ENCODE measurements at regions not wholly inside any gene's neighbourhood (a gene's known extent, or its start where the extent isn't known, plus 50 kb on each side); places are given as distances from the start of the nearest gene placed in this dataset.

GRCh38 chr20:58025233-58025632, 203.2 kb downstream of the ANKRD60 start:
- no peaks in the 10 kb centered on the region for H3K27me3 ChIP-seq (ENCODE audit: control insufficient read depth, insufficient read depth, low read length, poor library complexity, severe bottlenecking)
- H3K36me3 ChIP-seq (ENCODE audit: control insufficient read depth, insufficient read depth, low read length) = no peaks in the 10 kb centered on the region
- WGBS, 2 experiments = 69 to 71% methylated on average over 3 of the region's 3 CpGs
- no peaks in the 10 kb centered on the region for H3K4me1 ChIP-seq (ENCODE audit: control insufficient read depth, insufficient read depth, low read length)
- H3K27ac ChIP-seq (ENCODE audit: insufficient read depth, low read depth, low read length, poor library complexity, severe bottlenecking) = no peak overlapping the region
- no peaks in the 10 kb centered on the region for H3K9me3 ChIP-seq (ENCODE audit: control insufficient read depth, low read length)
- H3K4me3 ChIP-seq (ENCODE audit: insufficient read depth, low read depth, low read length) = no peak overlapping the region

DNA sequence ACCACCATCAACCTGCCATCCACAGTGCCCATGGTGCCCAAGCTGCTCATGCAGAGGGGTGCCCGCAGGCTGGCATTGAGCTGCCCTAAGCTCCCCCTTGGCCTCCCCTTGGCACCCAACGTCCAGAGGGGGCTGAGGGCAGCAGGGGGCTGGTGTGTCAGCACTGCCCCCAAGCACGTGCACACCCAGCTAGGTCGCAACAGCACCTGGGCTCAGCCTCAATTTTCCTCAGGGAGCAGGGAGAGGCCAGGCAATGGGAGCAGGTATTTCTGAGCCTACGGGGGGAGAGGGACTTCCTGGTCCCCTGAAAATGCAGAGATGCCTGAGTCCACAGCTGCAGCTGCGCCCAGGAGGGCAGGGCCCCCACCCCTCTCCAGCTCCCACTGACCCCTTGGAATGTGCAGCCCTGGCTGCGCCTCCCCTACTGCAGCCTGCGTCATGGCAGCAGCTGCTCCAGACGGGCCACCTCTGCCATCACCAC, 204.2 kb downstream of the ANKRD60 start:
- Histone ChIP-seq H3K27ac (ENCODE audit: insufficient read depth, low read depth, low read length, poor library complexity, severe bottlenecking) (no peak overlapping the region), H3K4me1 (ENCODE audit: control insufficient read depth, insufficient read depth, low read length) (no peaks in the 10 kb centered on the region), H3K36me3 (ENCODE audit: control insufficient read depth, insufficient read depth, low read length) (no peaks in the 10 kb centered on the region), H3K4me3 (ENCODE audit: insufficient read depth, low read depth, low read length) (no peak overlapping the region), H3K27me3 (ENCODE audit: control insufficient read depth, insufficient read depth, low read length, poor library complexity, severe bottlenecking) (no peaks in the 10 kb centered on the region), H3K9me3 (ENCODE audit: control insufficient read depth, low read length) (no peaks in the 10 kb centered on the region)
- WGBS, 2 experiments = 91% methylated on average over 9 of the region's 9 CpGs

GRCh38 chr20:58023781-58024180, 204.7 kb downstream of the ANKRD60 start:
- no peaks in the 10 kb centered on the region for H3K9me3 ChIP-seq (ENCODE audit: control insufficient read depth, low read length)
- H3K27me3 ChIP-seq (ENCODE audit: control insufficient read depth, insufficient read depth, low read length, poor library complexity, severe bottlenecking) = no peaks in the 10 kb centered on the region
- no peaks in the 10 kb centered on the region for H3K4me1 ChIP-seq (ENCODE audit: control insufficient read depth, insufficient read depth, low read length)
- 89 to 92% methylated on average over 5 of the region's 5 CpGs for WGBS, 2 experiments
- H3K27ac ChIP-seq (ENCODE audit: insufficient read depth, low read depth, low read length, poor library complexity, severe bottlenecking) = no peak overlapping the region
- no peaks in the 10 kb centered on the region for H3K36me3 ChIP-seq (ENCODE audit: control insufficient read depth, insufficient read depth, low read length)
- no peak overlapping the region for H3K4me3 ChIP-seq (ENCODE audit: insufficient read depth, low read depth, low read length)

DNA sequence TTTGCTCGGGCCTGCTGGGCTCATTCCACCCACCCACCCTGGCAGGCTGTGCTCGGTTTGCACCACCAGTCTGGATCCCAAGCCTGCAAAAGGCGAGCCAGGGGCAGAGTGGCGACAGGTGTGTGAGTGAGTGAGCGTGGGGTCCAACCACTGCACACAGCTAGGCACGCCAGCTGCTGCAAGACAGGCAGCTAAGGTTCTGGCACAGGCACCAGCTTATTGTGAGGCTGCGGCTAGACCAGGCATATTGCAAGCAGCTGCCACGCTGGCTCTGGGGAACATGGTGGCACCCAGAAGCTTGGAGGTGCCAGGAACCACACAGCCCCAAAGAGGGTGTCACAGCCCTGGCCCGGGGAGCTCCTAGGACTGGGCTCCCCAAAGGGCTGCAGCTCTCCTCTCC, 205.1 kb downstream of the ANKRD60 start:
- H3K9me3 ChIP-seq (ENCODE audit: control insufficient read depth, low read length) = no peaks in the 10 kb centered on the region
- WGBS, 2 experiments = 94 to 95% methylated on average over 9 of the region's 9 CpGs
- H3K4me1 ChIP-seq (ENCODE audit: control insufficient read depth, insufficient read depth, low read length) = no peaks in the 10 kb centered on the region
- H3K27ac ChIP-seq (ENCODE audit: insufficient read depth, low read depth, low read length, poor library complexity, severe bottlenecking) = no peak overlapping the region
- H3K4me3 ChIP-seq (ENCODE audit: insufficient read depth, low read depth, low read length) = no peak overlapping the region
- no peaks in the 10 kb centered on the region for H3K36me3 ChIP-seq (ENCODE audit: control insufficient read depth, insufficient read depth, low read length)
- no peaks in the 10 kb centered on the region for H3K27me3 ChIP-seq (ENCODE audit: control insufficient read depth, insufficient read depth, low read length, poor library complexity, severe bottlenecking)

DNA sequence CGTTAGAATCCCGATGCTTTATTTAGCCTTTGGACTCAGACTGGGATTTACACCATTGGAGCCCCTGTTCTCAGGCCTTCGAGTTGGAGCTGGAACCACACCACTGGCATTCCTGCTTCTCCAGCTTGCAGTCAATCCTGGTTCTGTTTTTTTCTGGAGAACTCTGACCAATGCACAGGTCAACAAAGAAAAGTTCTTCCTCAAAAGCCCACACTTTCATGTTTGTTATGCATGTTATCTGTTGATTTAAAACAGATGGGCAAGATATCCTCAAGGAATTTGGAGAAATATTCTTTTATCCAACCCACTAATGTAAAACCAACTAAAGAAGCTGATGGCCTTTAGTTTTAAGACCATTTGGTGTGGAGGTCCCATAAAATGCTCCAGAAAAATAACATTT, 205.7 kb downstream of the ANKRD60 start:
- Histone ChIP-seq H3K27ac (ENCODE audit: insufficient read depth, low read depth, low read length, poor library complexity, severe bottlenecking) (no peak overlapping the region), H3K27me3 (ENCODE audit: control insufficient read depth, insufficient read depth, low read length, poor library complexity, severe bottlenecking) (no peaks in the 10 kb centered on the region), H3K9me3 (ENCODE audit: control insufficient read depth, low read length) (no peaks in the 10 kb centered on the region), H3K36me3 (ENCODE audit: control insufficient read depth, insufficient read depth, low read length) (no peaks in the 10 kb centered on the region), H3K4me3 (ENCODE audit: insufficient read depth, low read depth, low read length) (no peak overlapping the region), H3K4me1 (ENCODE audit: control insufficient read depth, insufficient read depth, low read length) (no peaks in the 10 kb centered on the region)
- 94 to 96% methylated on average over 3 of the region's 3 CpGs for WGBS, 2 experiments

DNA sequence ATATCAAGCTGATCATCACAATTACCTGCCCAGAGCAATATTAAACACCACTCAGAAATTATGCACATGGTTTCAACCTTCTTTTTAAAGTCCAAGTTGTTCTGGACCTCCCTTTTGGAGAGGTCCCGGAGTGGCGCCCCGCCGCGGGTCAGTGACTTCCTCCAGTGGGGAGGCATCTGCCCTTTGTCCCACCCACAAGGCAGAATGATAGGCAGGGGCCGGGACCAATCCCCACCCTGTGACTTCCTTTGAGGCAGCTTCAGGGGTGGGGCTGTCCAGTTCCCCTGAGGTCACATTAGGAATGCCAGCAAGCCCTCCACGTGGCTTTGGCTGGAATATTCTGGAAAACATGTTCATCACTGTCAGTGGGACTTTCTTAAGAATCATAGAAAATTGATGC, 207.0 kb downstream of the ANKRD60 start:
- Histone ChIP-seq H3K4me1 (ENCODE audit: control insufficient read depth, insufficient read depth, low read length) (no peaks in the 10 kb centered on the region), H3K4me3 (ENCODE audit: insufficient read depth, low read depth, low read length) (no peak overlapping the region), H3K27ac (ENCODE audit: insufficient read depth, low read depth, low read length, poor library complexity, severe bottlenecking) (no peak overlapping the region), H3K36me3 (ENCODE audit: control insufficient read depth, insufficient read depth, low read length) (no peaks in the 10 kb centered on the region), H3K27me3 (ENCODE audit: control insufficient read depth, insufficient read depth, low read length, poor library complexity, severe bottlenecking) (no peaks in the 10 kb centered on the region), H3K9me3 (ENCODE audit: control insufficient read depth, low read length) (no peaks in the 10 kb centered on the region)
- WGBS, 2 experiments = 83 to 84% methylated on average over 7 of the region's 7 CpGs

GRCh38 chr20:58020656-58021454, 207.6 kb downstream of the ANKRD60 start:
- Histone ChIP-seq H3K36me3 (ENCODE audit: control insufficient read depth, insufficient read depth, low read length) (no peaks in the 10 kb centered on the region), H3K27ac (ENCODE audit: insufficient read depth, low read depth, low read length, poor library complexity, severe bottlenecking) (no peak overlapping the region), H3K4me1 (ENCODE audit: control insufficient read depth, insufficient read depth, low read length) (no peaks in the 10 kb centered on the region), H3K27me3 (ENCODE audit: control insufficient read depth, insufficient read depth, low read length, poor library complexity, severe bottlenecking) (no peaks in the 10 kb centered on the region), H3K9me3 (ENCODE audit: control insufficient read depth, low read length) (no peaks in the 10 kb centered on the region), H3K4me3 (ENCODE audit: insufficient read depth, low read depth, low read length) (no peak overlapping the region)
- WGBS, 2 experiments = 93% methylated on average over 10 of the region's 10 CpGs

DNA sequence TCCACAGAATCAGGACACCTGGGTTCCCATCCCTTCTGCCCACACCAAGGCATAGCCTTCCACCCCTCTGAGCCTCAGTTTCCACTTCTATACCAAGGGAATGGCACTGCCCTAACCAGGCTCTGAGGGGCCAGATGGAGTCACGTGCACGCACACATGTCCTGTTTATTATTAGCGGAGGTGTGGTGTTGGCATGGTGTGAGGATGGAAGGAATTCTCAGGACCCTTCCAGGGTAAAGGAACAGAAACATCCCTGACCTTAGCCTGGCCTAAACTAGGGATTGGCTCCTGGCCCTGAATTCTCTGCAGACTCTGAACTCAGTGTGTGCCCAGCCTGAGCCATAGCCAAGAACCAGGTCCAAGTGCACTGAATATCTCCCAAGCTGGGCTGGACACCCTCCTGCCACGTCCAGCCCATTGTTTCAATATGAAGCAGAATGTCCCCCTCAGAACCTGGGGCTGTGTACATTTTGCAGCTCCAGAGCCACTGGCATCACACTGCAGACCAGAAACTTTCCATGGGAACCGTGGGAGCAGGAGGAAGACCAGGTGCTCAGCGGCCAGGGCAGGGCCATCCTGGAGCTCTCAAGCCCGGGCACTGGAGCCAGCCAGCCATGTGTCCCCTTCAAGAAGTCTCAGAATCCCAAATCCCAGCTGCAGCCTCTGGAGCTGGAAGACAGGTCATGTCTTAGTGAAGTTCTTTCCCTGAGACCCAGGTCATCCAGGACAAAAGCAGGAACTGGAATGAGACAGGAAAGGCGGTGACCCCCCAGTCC, 208.4 kb downstream of the ANKRD60 start:
- Histone ChIP-seq H3K4me3 (ENCODE audit: insufficient read depth, low read depth, low read length) (no peak overlapping the region), H3K36me3 (ENCODE audit: control insufficient read depth, insufficient read depth, low read length) (no peaks in the 10 kb centered on the region), H3K4me1 (ENCODE audit: control insufficient read depth, insufficient read depth, low read length) (no peaks in the 10 kb centered on the region), H3K9me3 (ENCODE audit: control insufficient read depth, low read length) (no peaks in the 10 kb centered on the region), H3K27me3 (ENCODE audit: control insufficient read depth, insufficient read depth, low read length, poor library complexity, severe bottlenecking) (no peaks in the 10 kb centered on the region), H3K27ac (ENCODE audit: insufficient read depth, low read depth, low read length, poor library complexity, severe bottlenecking) (no peak overlapping the region)
- WGBS, 2 experiments = 87 to 88% methylated on average over 8 of the region's 8 CpGs

GRCh38 chr20:58019027-58019849, 209.2 kb downstream of the ANKRD60 start:
- no peak overlapping the region for H3K27ac ChIP-seq (ENCODE audit: insufficient read depth, low read depth, low read length, poor library complexity, severe bottlenecking)
- H3K9me3 ChIP-seq (ENCODE audit: control insufficient read depth, low read length) = no peaks in the 10 kb centered on the region
- no peaks in the 10 kb centered on the region for H3K4me1 ChIP-seq (ENCODE audit: control insufficient read depth, insufficient read depth, low read length)
- H3K27me3 ChIP-seq (ENCODE audit: control insufficient read depth, insufficient read depth, low read length, poor library complexity, severe bottlenecking) = no peaks in the 10 kb centered on the region
- H3K4me3 ChIP-seq (ENCODE audit: insufficient read depth, low read depth, low read length) = no peak overlapping the region
- WGBS, 2 experiments = 90% methylated on average over 24 of the region's 24 CpGs
- no peaks in the 10 kb centered on the region for H3K36me3 ChIP-seq (ENCODE audit: control insufficient read depth, insufficient read depth, low read length)

GRCh38 chr20:58018590-58018989, 209.9 kb downstream of the ANKRD60 start:
- H3K4me1 ChIP-seq (ENCODE audit: control insufficient read depth, insufficient read depth, low read length) = no peaks in the 10 kb centered on the region
- H3K36me3 ChIP-seq (ENCODE audit: control insufficient read depth, insufficient read depth, low read length) = no peaks in the 10 kb centered on the region
- H3K9me3 ChIP-seq (ENCODE audit: control insufficient read depth, low read length) = no peaks in the 10 kb centered on the region
- no peaks in the 10 kb centered on the region for H3K27me3 ChIP-seq (ENCODE audit: control insufficient read depth, insufficient read depth, low read length, poor library complexity, severe bottlenecking)
- H3K27ac ChIP-seq (ENCODE audit: insufficient read depth, low read depth, low read length, poor library complexity, severe bottlenecking) = no peak overlapping the region
- WGBS, 2 experiments = 94% methylated on average over 8 of the region's 8 CpGs
- H3K4me3 ChIP-seq (ENCODE audit: insufficient read depth, low read depth, low read length) = no peak overlapping the region

Measured in ectodermal cell (in vitro differentiated cells).